ENCODE measurements at regions not wholly inside any gene's neighbourhood (a gene's known extent, or its start where the extent isn't known, plus 50 kb on each side); places are given as distances from the start of the nearest gene placed in this dataset.

GRCh38 chr9:78533500-78533899 is 236.6 kb downstream of the PSAT1 start:
- Histone ChIP-seq H3K4me1 (ENCODE audit: control insufficient read depth, insufficient read depth, low read length) (no peaks in the 10 kb centered on the region), H3K36me3 (ENCODE audit: control insufficient read depth, insufficient read depth, low read length) (no peaks in the 10 kb centered on the region), H3K27me3 (ENCODE audit: control insufficient read depth, insufficient read depth, low read length) (no peaks in the 10 kb centered on the region), H3K27ac (ENCODE audit: low read length) (no peak overlapping the region), H3K9me3 (ENCODE audit: control insufficient read depth, low read depth, low read length) (no peaks in the 10 kb centered on the region), H3K4me3 (ENCODE audit: low read length) (no peak overlapping the region)
- DNase-seq, result no peak
- whole genome bisulfite sequencing (ENCODE audit: insufficient coverage, low lambda C conversion rate), result no CpG with 5 or more reads among the region's 2 CpGs

GRCh38 chr9:78539188-78539587 is 242.3 kb downstream of the PSAT1 start:
- no peak overlapping the region for H3K27ac ChIP-seq (ENCODE audit: low read length)
- H3K36me3 ChIP-seq (ENCODE audit: control insufficient read depth, insufficient read depth, low read length), result no peaks in the 10 kb centered on the region
- H3K4me1 ChIP-seq (ENCODE audit: control insufficient read depth, insufficient read depth, low read length), result no peaks in the 10 kb centered on the region
- no peaks in the 10 kb centered on the region for H3K27me3 ChIP-seq (ENCODE audit: control insufficient read depth, insufficient read depth, low read length)
- H3K4me3 ChIP-seq (ENCODE audit: low read length), result no peak overlapping the region
- no peaks in the 10 kb centered on the region for H3K9me3 ChIP-seq (ENCODE audit: control insufficient read depth, low read depth, low read length)
- 67% methylated on average over 2 of the region's 3 CpGs for WGBS (ENCODE audit: insufficient coverage, low lambda C conversion rate)
- DNase-seq, result no peak

GRCh38 chr9:78539904-78540303 is 243.0 kb downstream of the PSAT1 start:
- Histone ChIP-seq H3K4me3 (ENCODE audit: low read length) (no peak overlapping the region), H3K27me3 (ENCODE audit: control insufficient read depth, insufficient read depth, low read length) (no peaks in the 10 kb centered on the region), H3K4me1 (ENCODE audit: control insufficient read depth, insufficient read depth, low read length) (no peaks in the 10 kb centered on the region), H3K36me3 (ENCODE audit: control insufficient read depth, insufficient read depth, low read length) (no peaks in the 10 kb centered on the region), H3K27ac (ENCODE audit: low read length) (no peak overlapping the region), H3K9me3 (ENCODE audit: control insufficient read depth, low read depth, low read length) (no peaks in the 10 kb centered on the region)
- no CpG with 5 or more reads among the region's 2 CpGs for WGBS (ENCODE audit: insufficient coverage, low lambda C conversion rate)
- DNase-seq, result no peak

GRCh38 chr9:78541868-78542443 is 245.0 kb downstream of the PSAT1 start:
- H3K4me1 ChIP-seq (ENCODE audit: control insufficient read depth, insufficient read depth, low read length), result no peaks in the 10 kb centered on the region
- no peak overlapping the region for H3K4me3 ChIP-seq (ENCODE audit: low read length)
- no peak overlapping the region for H3K27ac ChIP-seq (ENCODE audit: low read length)
- H3K9me3 ChIP-seq (ENCODE audit: control insufficient read depth, low read depth, low read length), result no peaks in the 10 kb centered on the region
- DNase-seq, result no peak
- no peaks in the 10 kb centered on the region for H3K36me3 ChIP-seq (ENCODE audit: control insufficient read depth, insufficient read depth, low read length)
- no peaks in the 10 kb centered on the region for H3K27me3 ChIP-seq (ENCODE audit: control insufficient read depth, insufficient read depth, low read length)
- WGBS (ENCODE audit: insufficient coverage, low lambda C conversion rate), result 75% methylated on average over 1 of the region's 9 CpGs

GRCh38 chr9:78542491-78543181 is 245.7 kb downstream of the PSAT1 start:
- H3K4me3 ChIP-seq (ENCODE audit: low read length), result no peak overlapping the region
- H3K27ac ChIP-seq (ENCODE audit: low read length), result no peak overlapping the region
- no peaks in the 10 kb centered on the region for H3K4me1 ChIP-seq (ENCODE audit: control insufficient read depth, insufficient read depth, low read length)
- no peaks in the 10 kb centered on the region for H3K9me3 ChIP-seq (ENCODE audit: control insufficient read depth, low read depth, low read length)
- H3K36me3 ChIP-seq (ENCODE audit: control insufficient read depth, insufficient read depth, low read length), result no peaks in the 10 kb centered on the region
- WGBS (ENCODE audit: insufficient coverage, low lambda C conversion rate), result 83% methylated on average over 3 of the region's 14 CpGs
- DNase-seq, result no peak
- no peaks in the 10 kb centered on the region for H3K27me3 ChIP-seq (ENCODE audit: control insufficient read depth, insufficient read depth, low read length)

GRCh38 chr9:78543353-78543752 is 246.4 kb downstream of the PSAT1 start:
- H3K36me3 ChIP-seq (ENCODE audit: control insufficient read depth, insufficient read depth, low read length), result no peaks in the 10 kb centered on the region
- DNase-seq, result no peak
- WGBS (ENCODE audit: insufficient coverage, low lambda C conversion rate), result 90% methylated on average over 3 of the region's 3 CpGs
- H3K4me1 ChIP-seq (ENCODE audit: control insufficient read depth, insufficient read depth, low read length), result no peaks in the 10 kb centered on the region
- no peaks in the 10 kb centered on the region for H3K27me3 ChIP-seq (ENCODE audit: control insufficient read depth, insufficient read depth, low read length)
- H3K9me3 ChIP-seq (ENCODE audit: control insufficient read depth, low read depth, low read length), result no peaks in the 10 kb centered on the region
- no peak overlapping the region for H3K27ac ChIP-seq (ENCODE audit: low read length)
- H3K4me3 ChIP-seq (ENCODE audit: low read length), result no peak overlapping the region

- H3K4me3 ChIP-seq (ENCODE audit: low read length), result no peak overlapping the region
- H3K27me3 ChIP-seq (ENCODE audit: control insufficient read depth, insufficient read depth, low read length), result no peaks in the 10 kb centered on the region
- DNase-seq, result no peak
- 50% methylated on average over 2 of the region's 5 CpGs for WGBS (ENCODE audit: insufficient coverage, low lambda C conversion rate)
- no peaks in the 10 kb centered on the region for H3K4me1 ChIP-seq (ENCODE audit: control insufficient read depth, insufficient read depth, low read length)
- no peaks in the 10 kb centered on the region for H3K36me3 ChIP-seq (ENCODE audit: control insufficient read depth, insufficient read depth, low read length)
- H3K9me3 ChIP-seq (ENCODE audit: control insufficient read depth, low read depth, low read length), result no peaks in the 10 kb centered on the region
- no peak overlapping the region for H3K27ac ChIP-seq (ENCODE audit: low read length)
Measured at GRCh38 chr9:78544230-78544629, 247.3 kb downstream of the PSAT1 start.

GRCh38 chr9:78547831-78548230 is 250.9 kb downstream of the PSAT1 start:
- H3K4me3 ChIP-seq (ENCODE audit: low read length), result no peak overlapping the region
- DNase-seq, result no peak
- H3K27me3 ChIP-seq (ENCODE audit: control insufficient read depth, insufficient read depth, low read length), result no peaks in the 10 kb centered on the region
- H3K4me1 ChIP-seq (ENCODE audit: control insufficient read depth, insufficient read depth, low read length), result no peaks in the 10 kb centered on the region
- H3K36me3 ChIP-seq (ENCODE audit: control insufficient read depth, insufficient read depth, low read length), result no peaks in the 10 kb centered on the region
- H3K27ac ChIP-seq (ENCODE audit: low read length), result no peak overlapping the region
- no peaks in the 10 kb centered on the region for H3K9me3 ChIP-seq (ENCODE audit: control insufficient read depth, low read depth, low read length)
- WGBS (ENCODE audit: insufficient coverage, low lambda C conversion rate), result no CpG with 5 or more reads among the region's 1 CpG

GRCh38 chr9:78548670-78549069 is 251.7 kb downstream of the PSAT1 start:
- no peak for DNase-seq
- no peaks in the 10 kb centered on the region for H3K36me3 ChIP-seq (ENCODE audit: control insufficient read depth, insufficient read depth, low read length)
- no peak overlapping the region for H3K4me3 ChIP-seq (ENCODE audit: low read length)
- H3K27me3 ChIP-seq (ENCODE audit: control insufficient read depth, insufficient read depth, low read length), result no peaks in the 10 kb centered on the region
- H3K4me1 ChIP-seq (ENCODE audit: control insufficient read depth, insufficient read depth, low read length), result no peaks in the 10 kb centered on the region
- H3K9me3 ChIP-seq (ENCODE audit: control insufficient read depth, low read depth, low read length), result no peaks in the 10 kb centered on the region
- WGBS (ENCODE audit: insufficient coverage, low lambda C conversion rate), result no CpG with 5 or more reads among the region's 3 CpGs
- no peak overlapping the region for H3K27ac ChIP-seq (ENCODE audit: low read length)

GRCh38 chr9:78549711-78550110 is 252.8 kb downstream of the PSAT1 start:
- no peak overlapping the region for H3K27ac ChIP-seq (ENCODE audit: low read length)
- no CpG with 5 or more reads among the region's 3 CpGs for WGBS (ENCODE audit: insufficient coverage, low lambda C conversion rate)
- H3K36me3 ChIP-seq (ENCODE audit: control insufficient read depth, insufficient read depth, low read length), result no peaks in the 10 kb centered on the region
- H3K9me3 ChIP-seq (ENCODE audit: control insufficient read depth, low read depth, low read length), result no peaks in the 10 kb centered on the region
- H3K27me3 ChIP-seq (ENCODE audit: control insufficient read depth, insufficient read depth, low read length), result no peaks in the 10 kb centered on the region
- no peak for DNase-seq
- H3K4me3 ChIP-seq (ENCODE audit: low read length), result no peak overlapping the region
- H3K4me1 ChIP-seq (ENCODE audit: control insufficient read depth, insufficient read depth, low read length), result no peaks in the 10 kb centered on the region

- no peak overlapping the region for H3K4me3 ChIP-seq (ENCODE audit: low read length)
- no peak for DNase-seq
- H3K36me3 ChIP-seq (ENCODE audit: control insufficient read depth, insufficient read depth, low read length), result no peaks in the 10 kb centered on the region
- no peaks in the 10 kb centered on the region for H3K9me3 ChIP-seq (ENCODE audit: control insufficient read depth, low read depth, low read length)
- H3K4me1 ChIP-seq (ENCODE audit: control insufficient read depth, insufficient read depth, low read length), result no peaks in the 10 kb centered on the region
- H3K27ac ChIP-seq (ENCODE audit: low read length), result no peak overlapping the region
- no peaks in the 10 kb centered on the region for H3K27me3 ChIP-seq (ENCODE audit: control insufficient read depth, insufficient read depth, low read length)
- no CpG with 5 or more reads among the region's 1 CpG for WGBS (ENCODE audit: insufficient coverage, low lambda C conversion rate)
Measured at GRCh38 chr9:78552802-78553201, 255.9 kb downstream of the PSAT1 start.

All from large intestine (tissue), 3 donors.